Transverse colon (tissue), 3 donors: ENCODE measurements at regions not wholly inside any gene's neighbourhood (a gene's known extent, or its start where the extent isn't known, plus 50 kb on each side); places are given as distances from the start of the nearest gene placed in this dataset.

Experiments used
- CTCF ChIP-seq, 5 experiments: fragments of 200-600 bp in 3 of 5; fragments of 450-650 bp in 2 of 5; sonication (generic) in 3 of 5; IDR thresholded peaks; 1 replicate in 2 of 5; 2 replicates in 3 of 5; pipeline ENCODE4 v1.5.1; 2016 to 2017; ENCODE audit warnings: antibody characterized with exemption in 5 of 5, inconsistent platforms in 3 of 5, mild to moderate bottlenecking in 2 of 5, moderate library complexity in 1 of 5
- EP300 ChIP-seq: sonication (generic); formaldehyde crosslinking; IDR thresholded peaks from one replicate; pipeline ENCODE4 v1.6.1; 2017; ENCODE audit warnings: antibody characterized with exemption, low read depth
- POLR2A ChIP-seq: fragments of 450-650 bp; IDR thresholded peaks from one replicate; pipeline ENCODE4 v1.6.1; 2016; ENCODE audit warnings: antibody characterized with exemption, mild to moderate bottlenecking, moderate library complexity

GRCh38 chr3:14592390-14592789 is 52.2 kb upstream of the GRIP2 start:
- TF ChIP-seq POLR2A (no peak), CTCF (IDR thresholded peaks at IDR 0.05) (no peak), EP300 (no peak)
